SK-N-SH (cell line): ENCODE measurements at regions not wholly inside any gene's neighbourhood (a gene's known extent, or its start where the extent isn't known, plus 50 kb on each side); places are given as distances from the start of the nearest gene placed in this dataset.
"Not testable (repeated sequence)": the region's sequence is repeated elsewhere in the genome, so short reads cannot be mapped to it uniquely, and the experiment has no call there.

Experiments
- CTCF ChIA-PET: fragments of 300-600, 350-600 bp; formaldehyde crosslinking; extraction: SDS; loops from one replicate; lab custom pipeline; 2021; lab: Yijun Ruan, JAX
- POLR2A ChIA-PET: fragments of 350-600 bp; sonication (Branson Sonifier 250); formaldehyde crosslinking; extraction: SDS; loops from one replicate; lab custom pipeline; 2020; ENCODE audit warnings: antibody characterized with exemption, inconsistent platforms; lab: Yijun Ruan, JAX
- DNase-seq: peaks from one replicate; pipeline ENCODE4 v3.0.0; 2012
- H2AFZ ChIP-seq: fragments of 200-600 bp; sonication (generic); 2 replicates; pipeline ENCODE4 v1.8.1; 2016; ENCODE audit warnings: antibody characterized with exemption, mild to moderate bottlenecking, low read depth
- H3F3A ChIP-seq: fragments of 200-600 bp; sonication (generic); replicated peaks from 2 replicates; pipeline ENCODE3; 2016; ENCODE audit warnings: antibody characterized with exemption, mild to moderate bottlenecking; ENCODE audit not compliant: insufficient read depth
- H3K27ac ChIP-seq, 2 experiments: fragments of 200-500 bp in 1 of 2; fragments of 200-600 bp in 1 of 2; sonication (Bioruptor generic) in 1 of 2; sonication (generic), shearing (Covaris generic) in 1 of 2; 2 replicates each; pipeline versions ENCODE4 v1.5.1 to v1.6.1; 2014 to 2016; ENCODE audit warnings: low read depth in 2 of 2, inconsistent platforms in 1 of 2, low read length in 1 of 2, mild to moderate bottlenecking in 1 of 2, mixed read lengths in 1 of 2
- H3K27me3 ChIP-seq: fragments of 200-600 bp; sonication (generic), shearing (Covaris generic); 2 replicates; pipeline ENCODE4 v1.6.1; 2016; ENCODE audit warnings: mixed run types; ENCODE audit not compliant: insufficient read depth
- H3K36me3 ChIP-seq, 2 experiments: fragments of 200-500 bp in 1 of 2; fragments of 200-600 bp in 1 of 2; sonication (Bioruptor generic) in 1 of 2; sonication (generic) in 1 of 2; replicated peaks in 1 of 2; 2 replicates each; pipeline versions ENCODE3 to v1.5.1; 2014 to 2016; ENCODE audit warnings: low read length in 1 of 2, mild to moderate bottlenecking in 1 of 2; ENCODE audit not compliant: insufficient read depth in 2 of 2, control insufficient read depth in 1 of 2
- H3K4me1 ChIP-seq, 2 experiments: fragments of 200-500 bp in 1 of 2; fragments of 200-600 bp in 1 of 2; sonication (Bioruptor generic) in 1 of 2; sonication (generic), shearing (Covaris generic) in 1 of 2; 2 replicates each; pipeline versions ENCODE4 v1.5.1 to v1.6.1; 2014 to 2016; ENCODE audit warnings: low read depth in 1 of 2, low read length in 1 of 2, mixed run types in 1 of 2; ENCODE audit not compliant: insufficient read depth in 2 of 2, control insufficient read depth in 1 of 2
- H3K4me2 ChIP-seq: fragments of 200-600 bp; sonication (generic), shearing (Covaris generic); 2 replicates; pipeline ENCODE4 v1.6.1; 2017; ENCODE audit warnings: mixed run types
- H3K4me3 ChIP-seq, 2 experiments: fragments of 200-500 bp in 1 of 2; fragments of 200-600 bp in 1 of 2; sonication (Bioruptor generic) in 1 of 2; sonication (generic), shearing (Covaris generic) in 1 of 2; 2 replicates each; pipeline versions ENCODE4 v1.5.1 to v1.8.1; 2014 to 2016; ENCODE audit warnings: low read depth in 2 of 2, inconsistent platforms in 1 of 2, low read length in 1 of 2, mild to moderate bottlenecking in 1 of 2, mixed read lengths in 1 of 2, moderate library complexity in 1 of 2
- H3K79me2 ChIP-seq: fragments of 200-600 bp; sonication (generic); 2 replicates; pipeline ENCODE4 v1.8.1; 2017; ENCODE audit warnings: mild to moderate bottlenecking; ENCODE audit not compliant: insufficient read depth
- H3K9ac ChIP-seq: fragments of 200-600 bp; sonication (generic); 2 replicates; pipeline ENCODE4 v1.6.1; 2017; ENCODE audit warnings: mixed run types
- H3K9me2 ChIP-seq: fragments of 200-600 bp; sonication (generic); 2 replicates; pipeline ENCODE4 v1.6.1; 2017; ENCODE audit warnings: mixed run types
- H3K9me3 ChIP-seq: fragments of 200-600 bp; sonication (generic); 2 replicates; pipeline ENCODE4 v1.6.1; 2017; ENCODE audit warnings: mixed run types, mild to moderate bottlenecking, moderate library complexity
- H4K20me1 ChIP-seq: fragments of 200-600 bp; sonication (generic); 2 replicates; pipeline ENCODE4 v1.6.1; 2017; ENCODE audit warnings: mild to moderate bottlenecking, mixed run types; ENCODE audit not compliant: insufficient read depth
- CHD2 ChIP-seq: fragments of 150-350 bp; IDR thresholded peaks from 2 replicates; pipeline ENCODE4 v1.6.1; 2018; ENCODE audit warnings: low read length; ENCODE audit not compliant: partially characterized antibody
- ELF1 ChIP-seq: IDR thresholded peaks from 2 replicates; pipeline ENCODE4 v1.4.0; 2012
- EP300 ChIP-seq, 2 experiments: IDR thresholded peaks; 2 replicates each; pipeline versions ENCODE4 v1.4.0 to v1.6.1; 2012; ENCODE audit warnings: borderline replicate concordance in 1 of 2, low read depth in 1 of 2, low read length in 1 of 2
- GABPA ChIP-seq: IDR thresholded peaks from 2 replicates; pipeline ENCODE4 v1.4.0; 2012; ENCODE audit warnings: low read depth, mild to moderate bottlenecking
- JUND ChIP-seq: IDR thresholded peaks from 2 replicates; pipeline ENCODE4 v1.4.0; 2012
- MAX ChIP-seq: IDR thresholded peaks from 2 replicates; pipeline ENCODE4 v1.4.0; 2012; ENCODE audit warnings: low read depth
- NFIC ChIP-seq: IDR thresholded peaks from 2 replicates; pipeline ENCODE4 v1.4.0; 2012; ENCODE audit warnings: borderline replicate concordance
- PBX3 ChIP-seq: IDR thresholded peaks from 2 replicates; pipeline ENCODE4; 2012
- POLR2AphosphoS5 ChIP-seq: IDR thresholded peaks from 2 replicates; pipeline ENCODE4 v1.6.1; 2012; ENCODE audit warnings: low read depth, low read length
- RXRA ChIP-seq: IDR thresholded peaks from 2 replicates; pipeline ENCODE4 v1.4.0; 2012; ENCODE audit warnings: low read depth, mild to moderate bottlenecking, borderline replicate concordance
- SIN3A ChIP-seq: IDR thresholded peaks from 2 replicates; pipeline ENCODE4 v1.6.1; 2012; ENCODE audit warnings: low read depth, mild to moderate bottlenecking, low read length, moderate library complexity, borderline replicate concordance
- SMC3 ChIP-seq: IDR thresholded peaks from 2 replicates; pipeline ENCODE4 v1.6.1; 2012; ENCODE audit warnings: low read depth, low read length, improper control_type of control experiment
- TCF12 ChIP-seq: IDR thresholded peaks from 2 replicates; pipeline ENCODE4 v1.4.0; 2012
- TEAD4 ChIP-seq: IDR thresholded peaks from 2 replicates; pipeline ENCODE4 v1.4.0; 2012; ENCODE audit warnings: mild to moderate bottlenecking, borderline replicate concordance; ENCODE audit not compliant: insufficient read depth
- WGBS: methylation state at CpG from one replicate; pipeline ENCODE4 v1.1.6; 2017; ENCODE audit warnings: low lambda C conversion rate; 5-methylcytosine and 5-hydroxymethylcytosine counted together

- H3F3A ChIP-seq, result no peaks in the 10 kb centered on the region
- POLR2A ChIA-PET, result no interaction called here
These were observed 77.5 kb downstream of the ARRDC3 start for GRCh38 chr5:91305640-91306039.

GRCh38 chr5:91304015-91304414 is 79.1 kb downstream of the ARRDC3 start:
- H3K36me3 ChIP-seq, DNase-seq, H3K27me3 ChIP-seq, H3K9ac ChIP-seq, H3K79me2 ChIP-seq, H3K4me2 ChIP-seq, H2AFZ ChIP-seq, POLR2A ChIA-PET, H3K9me3 ChIP-seq, H3K27ac ChIP-seq, H3F3A ChIP-seq, H3K4me3 ChIP-seq, H4K20me1 ChIP-seq, CTCF ChIA-PET, H3K9me2 ChIP-seq, H3K4me1 ChIP-seq: not testable (repeated sequence)
- 99% methylated on average over 4 of the region's 4 CpGs for WGBS

More at GRCh38 chr5:91305640-91306039, 77.5 kb downstream of the ARRDC3 start:
- CTCF ChIA-PET, result interaction anchor here (1.2 to 1.7 kb wide), 2 partner anchors 346 to 373 kb away, joined by 3 to 7 read pairs; no protein-coding TSS in a partner anchor
- no peaks in the 10 kb centered on the region for H3K79me2 ChIP-seq
- H3K27me3 ChIP-seq, result no peaks in the 10 kb centered on the region
- no peak for TF ChIP-seq MAX
- TF ChIP-seq TEAD4, result no peak
- no peak for TF ChIP-seq TCF12
- TF ChIP-seq PBX3, result no peak
- TF ChIP-seq POLR2AphosphoS5, result no peak
- no peak for TF ChIP-seq NFIC
- no peak for TF ChIP-seq SIN3A
- TF ChIP-seq JUND, result no peak
- no peak for TF ChIP-seq GABPA
- no peak for TF ChIP-seq EP300 (IDR thresholded peaks at IDR 0.05; ENCODE audit: borderline replicate concordance in 1 of 2, low read depth in 1 of 2, low read length in 1 of 2)
- H3K9me3 ChIP-seq, result no peaks in the 10 kb centered on the region
- H3K9me2 ChIP-seq, result no peaks in the 10 kb centered on the region
- H3K27ac ChIP-seq, result no peak overlapping the region
- no peak overlapping the region for H3K4me2 ChIP-seq
- no peaks in the 10 kb centered on the region for H4K20me1 ChIP-seq
- H3K36me3 ChIP-seq, result no peaks in the 10 kb centered on the region
- DNase-seq, result no peak
- H2AFZ ChIP-seq, result no peak overlapping the region
- no peaks in the 10 kb centered on the region for H3K4me1 ChIP-seq
- H3K4me3 ChIP-seq, result no peak overlapping the region
- H3K9ac ChIP-seq, result no peak overlapping the region

GRCh38 chr5:91302958-91303357 is 80.2 kb downstream of the ARRDC3 start:
- H3F3A ChIP-seq, result no peaks in the 10 kb centered on the region
- no peaks in the 10 kb centered on the region for H4K20me1 ChIP-seq
- WGBS, result 94% methylated on average over 1 of the region's 1 CpG
- H3K36me3 ChIP-seq, result no peaks in the 10 kb centered on the region
- H3K27ac ChIP-seq, result no peak overlapping the region
- no peak overlapping the region for H3K4me2 ChIP-seq
- no peaks in the 10 kb centered on the region for H3K9me3 ChIP-seq
- H3K27me3 ChIP-seq, result no peaks in the 10 kb centered on the region
- no peak overlapping the region for H3K9ac ChIP-seq
- POLR2A ChIA-PET, result no interaction called here
- no peaks in the 10 kb centered on the region for H3K4me1 ChIP-seq
- no peak overlapping the region for H2AFZ ChIP-seq
- no peaks in the 10 kb centered on the region for H3K79me2 ChIP-seq
- CTCF ChIA-PET, result interaction anchor here (1.0 to 2.2 kb wide), 2 partner anchors 9 to 11 kb away, joined by 4 to 11 read pairs; no protein-coding TSS in a partner anchor
- no peaks in the 10 kb centered on the region for H3K9me2 ChIP-seq
- TF ChIP-seq ELF1 (no peak), SMC3 (no peak), CHD2 (no peak), MAX (no peak), PBX3 (no peak), TEAD4 (no peak), RXRA (no peak)
- no peak overlapping the region for H3K4me3 ChIP-seq
- no peak for DNase-seq
